ENCODE measurements at regions not wholly inside any gene's neighbourhood (a gene's known extent, or its start where the extent isn't known, plus 50 kb on each side); places are given as distances from the start of the nearest gene placed in this dataset.
"Not testable (repeated sequence)": the region's sequence is repeated elsewhere in the genome, so short reads cannot be mapped to it uniquely, and the experiment has no call there.

- intact Hi-C loops (cut with micrococcal nuclease): no loop called here
- DNase-seq (no peak), ATAC-seq (no peak)
- Mint-ChIP-seq H3K27ac (no peak overlapping the region), H3K27me3 (no peaks in the 10 kb centered on the region), H3K9me3 (no peaks in the 10 kb centered on the region), H3K4me1 (ENCODE audit: low read depth) (no peaks in the 10 kb centered on the region), H3K36me3 (ENCODE audit: low read depth) (no peaks in the 10 kb centered on the region), H3K4me3 (no peak overlapping the region)
- ChIA-PET CTCF (interaction anchor here (1.1 kb wide), 1 partner anchor 22 kb away, joined by 3 read pairs; no protein-coding TSS in a partner anchor), POLR2A (no interaction called here)
- TF ChIP-seq, protein P1, sequence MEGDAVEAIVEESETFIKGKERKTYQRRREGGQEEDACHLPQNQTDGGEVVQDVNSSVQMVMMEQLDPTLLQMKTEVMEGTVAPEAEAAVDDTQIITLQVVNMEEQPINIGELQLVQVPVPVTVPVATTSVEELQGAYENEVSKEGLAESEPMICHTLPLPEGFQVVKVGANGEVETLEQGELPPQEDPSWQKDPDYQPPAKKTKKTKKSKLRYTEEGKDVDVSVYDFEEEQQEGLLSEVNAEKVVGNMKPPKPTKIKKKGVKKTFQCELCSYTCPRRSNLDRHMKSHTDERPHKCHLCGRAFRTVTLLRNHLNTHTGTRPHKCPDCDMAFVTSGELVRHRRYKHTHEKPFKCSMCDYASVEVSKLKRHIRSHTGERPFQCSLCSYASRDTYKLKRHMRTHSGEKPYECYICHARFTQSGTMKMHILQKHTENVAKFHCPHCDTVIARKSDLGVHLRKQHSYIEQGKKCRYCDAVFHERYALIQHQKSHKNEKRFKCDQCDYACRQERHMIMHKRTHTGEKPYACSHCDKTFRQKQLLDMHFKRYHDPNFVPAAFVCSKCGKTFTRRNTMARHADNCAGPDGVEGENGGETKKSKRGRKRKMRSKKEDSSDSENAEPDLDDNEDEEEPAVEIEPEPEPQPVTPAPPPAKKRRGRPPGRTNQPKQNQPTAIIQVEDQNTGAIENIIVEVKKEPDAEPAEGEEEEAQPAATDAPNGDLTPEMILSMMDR (IDR thresholded peaks at IDR 0.05): no peak
Measured at GRCh38 chr10:45152726-45153125, 152.0 kb downstream of the ZNF22 start.

DNA sequence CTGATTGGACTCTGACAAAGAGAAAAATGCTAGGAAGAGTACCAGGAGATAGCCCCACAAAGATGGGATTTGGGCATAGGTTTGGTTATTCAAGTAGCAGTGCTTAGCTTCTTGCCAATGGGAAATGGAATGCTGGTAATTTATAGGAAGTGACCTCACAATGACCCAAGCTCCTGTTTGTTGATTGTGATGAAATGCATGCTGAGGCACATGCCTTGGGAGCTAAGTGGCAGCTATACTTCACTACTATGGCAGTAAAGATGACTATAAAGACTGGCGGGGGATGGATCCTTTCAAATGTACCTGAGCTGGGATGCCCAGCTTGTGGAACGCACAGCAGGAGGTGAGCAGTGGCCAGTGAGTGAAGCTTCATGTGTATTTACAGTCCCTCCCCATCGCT, 153.8 kb downstream of the ZNF22 start:
- Mint-ChIP-seq H3K4me1 (ENCODE audit: low read depth) (no peaks in the 10 kb centered on the region), H3K27me3 (no peaks in the 10 kb centered on the region), H3K36me3 (ENCODE audit: low read depth) (no peaks in the 10 kb centered on the region), H3K27ac (no peak overlapping the region), H3K9me3 (no peaks in the 10 kb centered on the region), H3K4me3 (no peak overlapping the region)
- intact Hi-C loops (cut with micrococcal nuclease): no loop called here
- POLR2A ChIA-PET: no interaction called here
- CTCF ChIA-PET: no interaction called here
- TF ChIP-seq, protein P1 (IDR thresholded peaks at IDR 0.05): no peak
- DNase-seq: no peak
- ATAC-seq: no peak

DNA sequence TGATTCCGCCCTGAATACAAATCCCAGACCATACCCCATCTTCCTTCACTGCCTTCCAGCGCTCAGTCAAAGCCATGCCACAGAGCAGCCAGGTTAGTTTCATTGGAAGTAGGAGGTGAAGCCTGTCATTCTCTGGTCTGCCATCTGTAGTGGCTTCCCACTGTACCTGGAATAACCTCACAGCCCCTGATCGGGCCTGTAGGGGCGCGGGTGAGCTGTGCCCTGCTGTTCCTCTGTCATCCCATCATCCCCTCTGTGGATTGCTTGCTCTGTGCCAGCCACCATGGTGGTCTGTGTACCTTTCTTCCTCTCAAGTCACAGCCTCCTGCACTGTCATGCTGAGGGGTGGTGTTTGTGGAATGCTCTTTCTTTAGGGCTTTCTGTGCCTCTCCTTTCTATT, 155.1 kb downstream of the ZNF22 start:
- Mint-ChIP-seq H3K9me3 (no peaks in the 10 kb centered on the region), H3K4me3 (no peak overlapping the region), H3K36me3 (ENCODE audit: low read depth) (no peaks in the 10 kb centered on the region), H3K27me3 (no peaks in the 10 kb centered on the region), H3K27ac (no peak overlapping the region), H3K4me1 (ENCODE audit: low read depth) (no peaks in the 10 kb centered on the region)
- DNase-seq (no peak), ATAC-seq (no peak)
- CTCF ChIA-PET: no interaction called here
- POLR2A ChIA-PET: no interaction called here
- TF ChIP-seq, protein P1 (IDR thresholded peaks at IDR 0.05): no peak
- intact Hi-C loops (cut with micrococcal nuclease): no loop called here

DNA sequence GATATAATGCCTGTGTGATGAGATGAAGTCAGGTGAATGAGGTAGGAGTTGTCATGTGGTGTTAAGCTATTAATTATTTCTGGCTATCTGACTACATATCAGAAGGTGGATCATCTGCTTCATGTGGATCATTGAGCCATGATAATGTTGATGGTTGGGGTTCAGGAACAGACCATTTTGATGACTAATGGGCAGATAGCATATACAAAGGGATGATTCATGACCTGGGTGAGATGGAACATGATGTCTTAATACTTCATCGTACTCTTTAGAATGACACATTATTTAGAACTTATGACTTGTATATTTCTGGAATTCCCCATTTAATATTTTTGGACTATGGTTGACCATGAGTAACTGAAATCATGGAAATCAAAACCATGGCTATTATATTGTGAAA, 155.1 kb downstream of the OR13A1 start:
- H3K36me3 Mint-ChIP-seq (ENCODE audit: low read depth): no peaks in the 10 kb centered on the region
- no peaks in the 10 kb centered on the region for H3K27me3 Mint-ChIP-seq
- no peaks in the 10 kb centered on the region for H3K4me1 Mint-ChIP-seq (ENCODE audit: low read depth)
- intact Hi-C loops (cut with micrococcal nuclease): no loop called here
- TF ChIP-seq, protein P1 (IDR thresholded peaks at IDR 0.05): no peak
- no peak overlapping the region for H3K27ac Mint-ChIP-seq
- no peak for DNase-seq
- ATAC-seq: no peak
- H3K4me3 Mint-ChIP-seq: no peak overlapping the region
- ChIA-PET CTCF (no interaction called here), POLR2A (no interaction called here)
- H3K9me3 Mint-ChIP-seq: no peaks in the 10 kb centered on the region

GRCh38 chr10:45163315-45163975, 152.0 kb downstream of the OR13A1 start:
- Mint-ChIP-seq H3K9me3 (no peaks in the 10 kb centered on the region), H3K4me1 (ENCODE audit: low read depth) (no peaks in the 10 kb centered on the region), H3K27ac (no peak overlapping the region), H3K4me3 (no peak overlapping the region), H3K36me3 (ENCODE audit: low read depth) (no peaks in the 10 kb centered on the region), H3K27me3 (no peaks in the 10 kb centered on the region)
- ChIA-PET CTCF (no interaction called here), POLR2A (no interaction called here)
- TF ChIP-seq, protein P1 (IDR thresholded peaks at IDR 0.05): no peak
- ATAC-seq (no peak), DNase-seq (no peak)
- intact Hi-C loops (cut with micrococcal nuclease): no loop called here

DNA sequence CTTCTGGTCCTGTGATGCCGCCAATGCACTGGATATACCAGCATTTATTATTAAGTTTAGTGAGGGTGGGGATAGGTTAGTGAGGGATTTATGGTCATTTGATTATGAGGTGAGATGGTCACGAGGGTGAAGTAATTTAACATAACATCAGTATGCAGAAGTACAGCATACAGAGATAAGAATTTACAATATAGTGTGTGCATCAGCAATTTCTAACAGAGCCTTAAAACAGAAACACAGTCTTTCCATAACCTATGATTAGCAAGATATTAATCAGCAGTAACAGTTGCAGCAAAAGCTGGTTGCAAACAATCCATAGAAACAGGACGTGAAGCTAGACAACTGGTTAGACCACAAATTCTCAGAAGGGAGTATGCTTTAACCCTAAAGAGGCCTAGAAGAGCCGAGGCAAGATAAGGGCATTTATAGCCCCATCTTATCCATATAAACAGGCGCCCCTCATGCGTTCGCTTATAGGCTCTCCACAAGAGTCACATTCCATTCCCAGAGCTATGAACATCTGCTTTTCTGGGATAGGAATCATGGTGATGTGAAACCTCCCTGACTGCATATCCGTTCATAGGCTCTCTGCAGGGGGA, 139.8 kb downstream of the OR13A1 start:
- H3K9me3 Mint-ChIP-seq; DNase-seq; H3K36me3 Mint-ChIP-seq (ENCODE audit: low read depth); intact Hi-C loops (cut with micrococcal nuclease); H3K4me1 Mint-ChIP-seq (ENCODE audit: low read depth); H3K27me3 Mint-ChIP-seq; H3K27ac Mint-ChIP-seq; ATAC-seq; POLR2A ChIA-PET; CTCF ChIA-PET; H3K4me3 Mint-ChIP-seq: not testable (repeated sequence)
